Activated CD8-positive, alpha-beta memory T cell treated with anti-CD3 and anti-CD28 coated beads, Interleukin-2, amount 50 U/mL, for 24 hours (primary cell): ENCODE measurements at regions not wholly inside any gene's neighbourhood (a gene's known extent, or its start where the extent isn't known, plus 50 kb on each side); places are given as distances from the start of the nearest gene placed in this dataset.

Experiments used
- DNase-seq: peaks from one replicate; pipeline ENCODE4 v3.0.0-alpha.2; 2020; ENCODE audit errors: extremely low read depth

DNA sequence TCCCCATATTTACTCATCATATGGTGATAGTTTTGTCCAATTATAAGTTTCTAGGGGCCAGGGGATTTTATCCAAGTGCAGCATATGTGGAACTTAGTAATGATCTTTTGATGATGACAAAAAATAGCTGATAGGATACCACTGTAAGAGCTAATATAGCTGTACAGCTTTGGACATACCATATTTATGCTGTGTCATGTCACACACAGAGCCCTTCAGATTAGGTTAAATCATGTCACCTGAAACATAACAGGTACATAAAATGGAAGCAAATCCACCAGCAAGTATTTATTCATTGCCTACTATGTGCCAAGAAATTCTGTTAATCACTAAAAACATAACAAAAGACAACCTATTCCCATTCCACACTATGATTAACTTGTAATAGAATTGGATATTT lies 82.8 kb upstream of the IPO9 start:
- DNase-seq, result no peak

GRCh38 chr1:201747261-201747660 lies 81.7 kb upstream of the IPO9 start:
- DNase-seq, result no peak

GRCh38 chr1:201748335-201748734 lies 80.6 kb upstream of the IPO9 start:
- no peak for DNase-seq

DNA sequence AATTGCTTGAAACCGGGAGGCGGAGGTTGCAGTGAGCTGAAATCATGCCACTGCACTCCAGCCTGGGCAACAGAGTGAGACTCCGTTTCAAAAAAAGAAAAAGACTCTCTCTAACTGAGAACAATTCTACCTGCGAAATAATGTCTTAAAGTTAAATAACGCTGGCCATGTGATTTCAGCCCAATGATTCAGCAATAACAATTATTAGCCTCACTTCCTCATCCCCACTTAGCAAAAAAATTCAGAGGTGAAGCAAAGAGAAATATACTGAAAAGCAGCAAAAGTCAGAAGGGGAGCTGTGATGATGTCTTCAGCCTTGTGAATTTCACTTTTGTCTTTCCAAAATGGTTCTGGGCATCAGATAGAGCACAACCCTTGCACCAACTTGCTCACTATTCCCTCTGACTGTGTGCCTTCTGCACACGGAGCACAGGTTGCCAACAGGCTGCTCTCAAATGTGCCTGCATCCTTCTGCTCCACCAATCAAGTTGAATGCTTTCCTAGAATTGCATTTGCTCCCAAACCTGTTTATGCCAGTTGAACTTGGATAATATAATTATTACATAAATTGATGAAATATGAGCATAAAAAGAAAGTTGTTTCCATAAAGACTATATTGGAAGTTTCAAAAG lies 79.8 kb upstream of the IPO9 start:
- no peak for DNase-seq

- no peak for DNase-seq
Measured at GRCh38 chr1:201750120-201750519, 78.8 kb upstream of the IPO9 start.

- DNase-seq, result no peak
Measured at GRCh38 chr1:201750934-201751333, 78.0 kb upstream of the IPO9 start.

DNA sequence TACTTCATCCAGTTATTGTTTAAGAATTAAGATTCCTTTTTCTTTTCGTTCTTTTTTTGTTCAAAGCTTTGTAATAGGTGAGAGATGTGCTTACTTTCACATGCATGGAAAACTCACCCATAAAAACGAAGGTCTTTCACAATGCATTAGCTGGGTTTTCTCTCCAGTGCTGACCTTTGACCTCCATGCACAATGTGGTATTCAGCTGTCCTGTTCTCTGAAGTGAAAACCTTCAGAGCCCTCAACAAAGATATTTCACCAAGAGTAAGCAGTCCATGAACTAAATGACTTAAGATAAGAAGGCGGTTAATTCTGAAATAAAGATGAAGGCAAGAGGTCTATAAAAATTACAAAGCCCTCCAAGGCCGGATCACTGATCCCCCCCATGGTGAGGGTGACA lies 77.1 kb upstream of the IPO9 start:
- no peak for DNase-seq

GRCh38 chr1:201752333-201752732 lies 76.6 kb upstream of the IPO9 start:
- DNase-seq, result no peak

DNA sequence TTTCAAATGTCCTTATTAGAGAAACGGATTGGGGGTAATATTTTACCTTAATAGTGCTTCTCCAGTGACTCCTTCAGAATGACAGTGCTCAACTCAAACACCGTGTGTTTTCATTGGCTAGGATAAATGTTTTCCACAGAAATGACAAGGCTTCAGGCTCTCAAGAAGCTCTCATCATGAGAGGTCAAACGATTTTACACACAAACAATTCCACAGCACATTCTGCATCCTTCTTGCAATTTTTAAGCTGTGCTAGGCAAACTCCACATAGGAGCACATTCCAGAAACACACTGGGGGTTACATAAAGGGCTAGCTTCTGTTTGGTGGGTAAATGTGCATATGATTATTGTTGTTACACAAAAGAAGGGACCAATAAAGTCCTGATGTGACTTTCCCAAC lies 75.5 kb upstream of the IPO9 start:
- DNase-seq, result no peak

DNA sequence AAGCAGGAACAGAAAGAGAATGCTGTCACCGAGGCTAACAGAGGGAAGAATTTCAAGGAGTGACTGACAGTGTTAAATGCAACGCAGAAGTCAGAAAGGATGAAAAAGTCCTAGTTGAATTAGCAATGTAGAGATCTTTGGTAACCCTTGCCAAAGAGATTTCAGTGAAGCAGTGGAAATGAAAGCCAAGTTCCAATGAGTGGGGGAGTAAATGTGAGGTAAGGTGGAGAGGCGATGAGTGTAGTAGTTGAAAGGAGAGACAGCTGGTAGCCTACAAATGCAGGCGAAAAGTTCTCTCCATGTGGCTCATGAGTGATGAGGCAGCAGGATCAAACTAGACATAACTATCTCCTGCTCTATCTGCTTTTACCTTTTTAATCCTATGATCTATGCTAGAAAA lies 74.6 kb upstream of the IPO9 start:
- DNase-seq, result no peak

GRCh38 chr1:201755200-201755599 lies 73.8 kb upstream of the IPO9 start:
- DNase-seq, result no peak

DNA sequence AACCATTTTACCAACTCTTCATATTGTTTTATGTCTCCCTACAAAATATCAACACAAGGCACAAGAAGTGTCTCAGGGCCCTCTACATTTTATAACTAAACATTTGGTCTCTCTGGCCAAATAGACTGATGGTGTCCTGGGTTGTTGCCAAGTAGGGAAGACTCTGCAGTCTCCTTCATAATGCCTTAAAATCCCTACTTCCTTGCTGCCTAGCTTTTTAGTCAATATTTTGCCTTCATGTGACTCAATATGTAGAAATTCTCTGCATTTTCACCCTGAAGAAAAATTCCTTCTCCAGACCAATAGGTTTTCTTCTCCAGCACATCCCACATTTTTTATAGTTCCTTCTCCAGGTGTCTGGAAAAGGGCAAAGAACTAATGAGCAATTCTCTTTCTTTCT lies 72.6 kb upstream of the IPO9 start:
- DNase-seq, result no peak

GRCh38 chr1:201758499-201759050 lies 70.4 kb upstream of the IPO9 start:
- DNase-seq, result no peak

- DNase-seq, result no peak
Measured at GRCh38 chr1:201759194-201759815, 69.7 kb upstream of the IPO9 start.

DNA sequence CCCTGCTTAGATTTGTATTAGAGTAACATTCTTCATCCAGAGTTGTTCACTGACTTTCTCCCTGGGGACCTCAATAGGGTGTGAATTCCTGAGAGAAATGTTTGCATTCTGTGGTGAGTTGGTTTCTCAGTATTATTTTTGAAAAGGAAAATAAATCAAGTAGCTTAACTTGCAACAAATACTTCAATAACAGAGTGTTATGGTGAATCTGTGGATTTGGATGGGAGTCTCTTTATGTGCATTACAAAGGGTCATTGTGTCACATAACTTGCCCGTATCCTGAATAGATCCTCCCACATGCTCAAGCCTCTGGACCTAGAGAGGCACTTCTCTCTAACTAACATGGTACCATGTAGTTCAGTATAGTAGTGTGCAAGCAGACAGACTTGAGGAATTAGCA lies 68.4 kb upstream of the IPO9 start:
- DNase-seq, result no peak

DNA sequence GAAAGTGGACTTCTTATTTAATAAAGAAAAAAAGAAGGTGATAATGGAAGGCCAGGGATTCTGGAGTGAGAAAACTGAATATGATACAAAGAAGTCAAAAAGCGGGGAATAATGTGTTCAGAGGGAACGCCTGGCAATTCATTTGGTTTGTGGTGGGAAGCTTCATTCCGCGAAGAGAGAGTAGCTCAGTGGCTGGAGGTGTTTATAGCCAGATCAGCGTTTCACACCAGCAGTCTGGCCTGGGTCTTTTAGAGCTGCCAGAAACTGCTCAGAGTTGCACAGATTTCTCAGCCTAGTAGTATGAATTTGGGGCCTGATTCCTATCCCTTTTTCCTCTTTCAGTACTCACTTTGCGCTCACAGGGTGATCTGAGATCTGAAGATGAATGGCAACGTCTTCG lies 67.8 kb upstream of the IPO9 start:
- no peak for DNase-seq

DNA sequence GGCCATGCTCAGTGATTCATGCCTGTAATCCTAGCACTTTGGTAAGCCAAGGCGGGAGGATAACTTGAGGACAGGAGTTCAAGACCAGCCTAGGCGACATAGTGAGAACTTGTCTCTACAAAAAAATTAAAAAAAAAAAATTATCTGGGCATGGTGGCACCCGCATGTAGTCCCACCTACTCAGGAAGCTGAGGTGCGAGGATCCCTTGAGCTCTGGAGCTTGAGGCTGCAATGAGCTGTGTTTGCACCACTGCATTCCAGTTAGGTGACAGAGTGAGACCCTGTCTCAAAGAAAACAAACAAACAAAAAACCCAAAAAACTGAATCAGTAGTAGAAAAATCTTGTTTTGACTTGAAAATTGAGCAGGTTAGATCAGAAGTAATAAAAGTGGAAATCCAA lies 67.1 kb upstream of the IPO9 start:
- no peak for DNase-seq

GRCh38 chr1:201762381-201762780 lies 66.6 kb upstream of the IPO9 start:
- DNase-seq, result no peak

- DNase-seq, result no peak
Measured at GRCh38 chr1:201763455-201764140, 65.4 kb upstream of the IPO9 start.

GRCh38 chr1:201764166-201764565 lies 64.8 kb upstream of the IPO9 start:
- DNase-seq, result no peak

GRCh38 chr1:201764579-201764978 lies 64.4 kb upstream of the IPO9 start:
- DNase-seq, result no peak

DNA sequence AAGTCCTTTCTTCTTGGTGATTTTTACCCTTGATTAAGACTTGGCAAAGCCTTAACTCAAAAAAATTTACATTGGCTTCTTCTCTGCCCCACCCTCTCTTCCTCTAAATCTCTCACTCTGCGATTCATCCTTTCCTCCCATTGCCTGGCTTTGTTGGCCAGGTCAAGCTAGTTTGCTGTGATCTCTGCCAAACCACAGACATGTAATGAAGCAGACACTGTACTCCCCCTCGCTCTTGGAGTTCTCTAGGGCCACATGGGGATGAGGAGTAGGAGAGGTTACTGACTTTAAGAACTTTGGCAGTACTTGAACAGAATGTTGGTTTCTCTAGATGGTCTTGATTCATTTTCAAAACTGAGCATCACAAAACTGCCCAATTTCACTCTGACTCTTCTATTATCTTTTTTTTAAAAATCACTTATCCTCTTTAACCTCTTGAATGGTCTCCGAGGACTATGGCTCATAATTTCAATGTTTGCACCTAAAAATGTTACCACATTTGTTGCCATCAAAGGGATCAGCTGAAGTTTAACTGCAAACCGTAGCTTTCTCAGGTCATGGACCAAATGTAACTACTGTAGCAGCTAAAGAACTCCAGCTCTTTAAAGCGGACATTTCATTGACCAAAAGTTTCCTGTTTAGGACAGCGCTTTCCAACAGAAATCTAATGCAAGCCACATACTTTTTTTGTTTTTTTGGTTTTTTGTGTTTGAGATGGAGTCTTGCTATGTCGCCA lies 62.7 kb upstream of the IPO9 start:
- DNase-seq, result no peak
